ENCODE measurements at regions not wholly inside any gene's neighbourhood (a gene's known extent, or its start where the extent isn't known, plus 50 kb on each side); places are given as distances from the start of the nearest gene placed in this dataset.

DNA sequence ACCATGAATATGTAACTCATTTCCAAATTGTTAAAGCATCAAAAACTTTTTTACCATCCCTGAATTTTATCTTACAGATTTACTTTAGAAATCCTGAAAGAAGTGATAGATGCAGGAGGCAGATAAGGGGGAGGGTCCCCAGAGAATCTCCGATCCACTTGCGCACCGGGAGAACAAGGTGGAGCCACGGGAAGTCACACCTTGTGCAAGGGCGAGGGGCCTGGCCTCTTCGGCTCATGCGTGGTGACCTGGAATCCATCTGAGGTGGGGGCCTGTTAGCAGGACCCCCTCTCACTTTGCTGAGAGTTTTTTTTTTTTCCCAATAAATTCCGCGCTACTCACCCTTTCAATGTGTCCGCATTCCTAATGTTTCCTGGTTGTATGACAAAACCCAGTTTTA lies 80.2 kb upstream of the CDKN3 start:
- no peaks in the 10 kb centered on the region for H3K27me3 ChIP-seq (ENCODE audit: control insufficient read depth, insufficient read depth, low read length)
- H3K36me3 ChIP-seq (ENCODE audit: control insufficient read depth, insufficient read depth, low read length), result no peaks in the 10 kb centered on the region
- H3K4me3 ChIP-seq (ENCODE audit: low read depth, low read length), result no peak overlapping the region
- no peaks in the 10 kb centered on the region for H3K9me3 ChIP-seq (ENCODE audit: control insufficient read depth, insufficient read depth, low read length)
- no peaks in the 10 kb centered on the region for H3K4me1 ChIP-seq (ENCODE audit: control insufficient read depth, insufficient read depth, low read length)
- no peak overlapping the region for H3K27ac ChIP-seq (ENCODE audit: low read depth, low read length)
- no peak overlapping the region for H3K9ac ChIP-seq (ENCODE audit: low read depth, low read length)

DNA sequence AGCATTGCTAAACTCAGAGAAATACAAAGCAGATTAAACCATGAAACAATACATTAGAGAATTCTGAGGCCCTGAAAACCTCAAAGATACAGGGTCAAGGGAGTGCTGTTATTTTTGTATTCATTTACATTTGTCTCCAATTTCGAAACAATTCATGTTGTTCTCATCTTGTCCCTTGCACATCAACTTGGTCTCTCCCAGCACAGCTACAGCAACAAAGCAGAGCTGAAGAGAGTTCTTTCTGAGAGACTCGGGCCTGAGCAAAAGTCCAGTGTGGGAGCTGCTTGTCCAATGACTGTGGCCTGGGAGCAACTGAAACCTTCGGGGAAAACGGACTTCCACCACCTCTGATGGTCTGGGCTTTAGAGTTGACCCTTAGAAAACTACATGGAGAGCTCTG lies 79.4 kb upstream of the CDKN3 start:
- Histone ChIP-seq H3K9me3 (ENCODE audit: control insufficient read depth, insufficient read depth, low read length) (no peaks in the 10 kb centered on the region), H3K9ac (ENCODE audit: low read depth, low read length) (no peak overlapping the region), H3K4me1 (ENCODE audit: control insufficient read depth, insufficient read depth, low read length) (no peaks in the 10 kb centered on the region), H3K36me3 (ENCODE audit: control insufficient read depth, insufficient read depth, low read length) (no peaks in the 10 kb centered on the region), H3K4me3 (ENCODE audit: low read depth, low read length) (no peak overlapping the region), H3K27me3 (ENCODE audit: control insufficient read depth, insufficient read depth, low read length) (no peaks in the 10 kb centered on the region), H3K27ac (ENCODE audit: low read depth, low read length) (no peak overlapping the region)

DNA sequence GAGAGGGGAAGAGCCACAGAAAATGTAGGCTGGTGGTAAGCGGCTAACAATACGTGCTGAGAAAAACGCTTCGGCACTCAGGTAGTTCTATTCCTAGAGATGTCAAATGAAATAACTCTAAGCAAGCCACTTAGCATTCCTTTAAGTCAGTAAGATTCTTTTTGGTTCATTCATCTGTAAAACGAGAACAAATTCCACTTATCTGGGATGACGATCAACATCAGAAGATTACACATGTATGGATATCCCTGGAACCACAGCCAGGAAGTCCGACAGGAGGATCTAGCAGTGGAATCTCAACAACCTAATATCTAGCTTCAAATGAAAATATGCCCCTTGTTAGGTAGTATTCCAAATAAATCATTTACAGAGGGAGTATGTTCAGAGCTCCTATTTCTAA lies 74.6 kb upstream of the CDKN3 start:
- Histone ChIP-seq H3K27ac (ENCODE audit: low read depth, low read length) (no peak overlapping the region), H3K4me3 (ENCODE audit: low read depth, low read length) (no peak overlapping the region), H3K27me3 (ENCODE audit: control insufficient read depth, insufficient read depth, low read length) (no peaks in the 10 kb centered on the region)

DNA sequence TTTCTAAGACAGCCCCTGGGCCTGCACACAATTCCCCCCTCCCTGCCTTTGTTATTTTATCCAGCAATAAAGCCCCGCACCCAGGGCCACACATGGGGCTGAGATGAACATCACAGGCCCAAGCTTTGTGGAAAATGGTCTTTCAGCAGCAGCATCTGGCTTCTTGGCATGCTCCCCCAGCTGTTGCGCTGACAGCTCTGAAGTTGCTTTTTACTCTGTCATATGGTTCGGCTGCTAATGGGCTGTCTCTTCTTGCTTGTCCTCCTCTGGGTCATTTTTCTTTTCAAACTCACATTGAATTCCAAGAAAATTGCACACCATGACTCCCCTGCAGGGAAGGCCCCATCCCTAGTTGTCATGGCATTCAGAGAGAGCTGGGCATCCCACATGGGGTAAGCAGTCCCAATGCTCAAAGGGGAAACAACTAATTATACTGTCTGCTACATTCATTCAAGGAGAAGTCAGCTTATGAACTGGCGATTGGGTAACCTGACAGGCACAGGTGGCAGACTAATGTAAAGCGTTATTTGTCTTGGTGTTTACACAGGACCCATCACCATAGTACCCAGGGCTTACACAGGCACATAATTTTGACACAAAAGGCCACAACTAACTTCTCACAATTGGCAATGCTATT lies 74.0 kb upstream of the CDKN3 start:
- H3K4me3 ChIP-seq (ENCODE audit: low read depth, low read length), result no peak overlapping the region
- H3K9me3 ChIP-seq (ENCODE audit: control insufficient read depth, insufficient read depth, low read length), result no peaks in the 10 kb centered on the region
- H3K9ac ChIP-seq (ENCODE audit: low read depth, low read length), result no peak overlapping the region
- H3K27me3 ChIP-seq (ENCODE audit: control insufficient read depth, insufficient read depth, low read length), result no peaks in the 10 kb centered on the region
- no peak overlapping the region for H3K27ac ChIP-seq (ENCODE audit: low read depth, low read length)
- H3K36me3 ChIP-seq (ENCODE audit: control insufficient read depth, insufficient read depth, low read length), result no peaks in the 10 kb centered on the region
- no peaks in the 10 kb centered on the region for H3K4me1 ChIP-seq (ENCODE audit: control insufficient read depth, insufficient read depth, low read length)

More for the DNA sequence above, 74.6 kb upstream of the CDKN3 start:
- Histone ChIP-seq H3K36me3 (ENCODE audit: control insufficient read depth, insufficient read depth, low read length) (no peaks in the 10 kb centered on the region), H3K9me3 (ENCODE audit: control insufficient read depth, insufficient read depth, low read length) (no peaks in the 10 kb centered on the region), H3K9ac (ENCODE audit: low read depth, low read length) (no peak overlapping the region), H3K4me1 (ENCODE audit: control insufficient read depth, insufficient read depth, low read length) (no peaks in the 10 kb centered on the region)

DNA sequence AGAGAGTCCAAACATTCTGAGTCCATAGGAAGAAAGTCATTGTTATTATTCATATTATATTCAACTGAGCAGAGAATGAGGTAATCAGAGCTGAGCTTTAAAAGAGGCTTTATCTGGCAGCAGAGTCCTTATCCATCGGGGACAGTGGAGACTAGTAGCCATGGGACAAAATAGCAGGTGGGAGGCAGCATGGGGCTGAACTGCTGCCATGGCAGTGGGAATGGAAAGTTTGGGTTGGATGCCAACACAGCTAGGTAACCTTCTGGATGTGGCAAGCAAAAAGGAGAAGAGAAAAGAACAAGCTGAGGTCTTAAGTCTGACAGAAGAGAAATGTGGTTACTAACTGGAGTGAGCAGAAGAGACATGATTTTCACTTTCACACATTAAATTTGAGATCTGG lies 71.0 kb upstream of the CDKN3 start:
- Histone ChIP-seq H3K4me3 (ENCODE audit: low read depth, low read length) (no peak overlapping the region), H3K9me3 (ENCODE audit: control insufficient read depth, insufficient read depth, low read length) (no peaks in the 10 kb centered on the region), H3K9ac (ENCODE audit: low read depth, low read length) (no peak overlapping the region), H3K27me3 (ENCODE audit: control insufficient read depth, insufficient read depth, low read length) (no peaks in the 10 kb centered on the region), H3K4me1 (ENCODE audit: control insufficient read depth, insufficient read depth, low read length) (0 out of 2 replicates have a peak, but pooled peaks cover 3% of the 10 kb centered on the region), H3K36me3 (ENCODE audit: control insufficient read depth, insufficient read depth, low read length) (no peaks in the 10 kb centered on the region), H3K27ac (ENCODE audit: low read depth, low read length) (no peak overlapping the region)

DNA sequence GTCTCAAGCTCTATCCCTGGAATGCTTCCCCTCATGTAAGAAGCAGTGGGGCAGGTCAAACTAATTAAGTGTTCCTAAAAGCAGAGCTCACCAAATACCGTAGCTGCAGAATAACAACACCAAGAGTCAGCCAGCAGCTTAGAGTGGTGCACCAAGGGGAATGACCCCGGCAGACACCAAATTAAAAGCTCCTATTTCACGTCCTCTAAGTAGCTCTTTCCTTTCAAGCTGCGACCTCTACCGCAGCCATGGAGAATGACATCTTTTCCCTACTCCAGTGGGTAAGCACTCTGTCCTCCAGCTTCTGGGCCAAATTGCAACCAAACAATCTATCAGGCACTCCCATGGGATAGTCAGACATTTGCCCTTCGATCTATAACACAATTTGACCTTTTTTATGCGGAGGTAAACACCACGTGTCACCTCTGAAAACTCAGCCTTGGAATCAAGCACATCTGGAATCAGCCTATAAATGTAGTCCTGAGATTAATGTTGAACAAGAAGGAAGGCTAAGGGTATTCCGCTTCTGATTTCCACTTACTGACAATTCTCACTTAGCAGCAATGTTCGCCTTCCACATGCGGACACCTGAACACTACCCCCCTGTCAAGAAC lies 67.6 kb upstream of the CDKN3 start:
- H3K27ac ChIP-seq (ENCODE audit: low read depth, low read length), result no peak overlapping the region
- no peaks in the 10 kb centered on the region for H3K9me3 ChIP-seq (ENCODE audit: control insufficient read depth, insufficient read depth, low read length)
- no peaks in the 10 kb centered on the region for H3K36me3 ChIP-seq (ENCODE audit: control insufficient read depth, insufficient read depth, low read length)
- H3K4me3 ChIP-seq (ENCODE audit: low read depth, low read length), result no peak overlapping the region
- no peak overlapping the region for H3K9ac ChIP-seq (ENCODE audit: low read depth, low read length)
- H3K27me3 ChIP-seq (ENCODE audit: control insufficient read depth, insufficient read depth, low read length), result no peaks in the 10 kb centered on the region
- 0 out of 2 replicates have a peak, but pooled peaks cover 3% of the 10 kb centered on the region for H3K4me1 ChIP-seq (ENCODE audit: control insufficient read depth, insufficient read depth, low read length)

DNA sequence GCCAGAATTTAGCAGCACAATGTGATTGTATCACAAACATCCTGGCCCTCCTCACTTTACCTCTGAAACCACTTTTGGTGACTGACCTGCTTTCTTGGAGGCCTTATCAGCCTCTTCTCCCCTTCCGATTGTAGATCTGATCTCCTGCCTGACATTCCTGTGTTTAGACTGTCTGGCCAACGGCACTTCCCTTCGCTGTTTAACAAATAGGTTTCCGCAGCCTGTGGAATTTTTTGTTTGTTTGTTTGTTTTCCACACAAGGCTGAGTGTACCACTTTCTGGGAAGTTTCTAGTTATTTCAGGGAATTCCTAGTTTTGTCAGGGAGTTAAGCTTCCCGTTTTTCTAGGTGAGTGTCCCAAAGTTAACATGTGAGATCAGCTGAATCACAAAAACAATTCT lies 65.9 kb upstream of the CDKN3 start:
- no peaks in the 10 kb centered on the region for H3K9me3 ChIP-seq (ENCODE audit: control insufficient read depth, insufficient read depth, low read length)
- H3K36me3 ChIP-seq (ENCODE audit: control insufficient read depth, insufficient read depth, low read length), result no peaks in the 10 kb centered on the region
- no peak overlapping the region for H3K27ac ChIP-seq (ENCODE audit: low read depth, low read length)
- H3K9ac ChIP-seq (ENCODE audit: low read depth, low read length), result no peak overlapping the region
- no peak overlapping the region for H3K4me3 ChIP-seq (ENCODE audit: low read depth, low read length)
- no peaks in the 10 kb centered on the region for H3K27me3 ChIP-seq (ENCODE audit: control insufficient read depth, insufficient read depth, low read length)
- H3K4me1 ChIP-seq (ENCODE audit: control insufficient read depth, insufficient read depth, low read length), result 0 out of 2 replicates have a peak, but pooled peaks cover 3% of the 10 kb centered on the region

DNA sequence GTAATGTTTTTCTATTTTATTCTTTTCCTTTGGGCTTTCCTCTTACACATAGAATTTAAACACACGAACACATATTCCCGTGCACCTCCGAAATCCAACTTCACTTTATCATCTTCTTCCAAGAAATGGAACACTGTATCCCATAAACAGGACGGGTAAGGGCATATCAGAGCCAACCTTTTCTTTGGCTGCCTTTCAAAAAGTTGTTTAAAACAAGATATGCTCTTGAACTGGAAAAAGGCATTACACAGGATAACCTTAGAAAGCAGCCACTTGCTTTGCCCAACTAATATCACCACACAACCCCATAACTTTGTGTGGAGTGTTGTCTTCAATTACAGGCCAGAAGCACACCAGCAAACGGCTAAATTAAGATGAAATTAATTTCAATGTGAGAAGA lies 65.3 kb upstream of the CDKN3 start:
- H3K27me3 ChIP-seq (ENCODE audit: control insufficient read depth, insufficient read depth, low read length), result no peaks in the 10 kb centered on the region
- no peaks in the 10 kb centered on the region for H3K36me3 ChIP-seq (ENCODE audit: control insufficient read depth, insufficient read depth, low read length)
- H3K27ac ChIP-seq (ENCODE audit: low read depth, low read length), result no peak overlapping the region
- 0 out of 2 replicates have a peak, but pooled peaks cover 3% of the 10 kb centered on the region for H3K4me1 ChIP-seq (ENCODE audit: control insufficient read depth, insufficient read depth, low read length)
- H3K4me3 ChIP-seq (ENCODE audit: low read depth, low read length), result no peak overlapping the region
- H3K9me3 ChIP-seq (ENCODE audit: control insufficient read depth, insufficient read depth, low read length), result no peaks in the 10 kb centered on the region
- H3K9ac ChIP-seq (ENCODE audit: low read depth, low read length), result no peak overlapping the region

DNA sequence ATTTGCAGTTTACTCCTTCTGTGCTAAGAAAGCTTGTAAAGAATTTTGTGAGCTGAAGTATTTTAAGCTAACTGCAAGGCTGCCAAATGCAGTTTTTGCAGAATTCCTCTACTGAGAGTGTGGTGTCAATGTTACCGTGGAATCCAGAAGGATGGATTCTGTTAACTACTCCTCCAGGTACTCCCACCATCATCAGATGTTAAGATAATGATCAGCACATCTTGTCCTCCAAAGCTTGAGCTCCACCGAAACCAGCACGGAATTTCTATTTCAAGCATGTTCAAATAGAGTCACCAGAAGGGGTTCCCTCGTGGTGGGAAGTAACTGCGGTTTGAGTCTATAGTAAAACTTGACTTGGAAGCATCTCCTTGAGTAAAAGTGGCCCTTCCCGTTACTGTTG lies 64.3 kb upstream of the CDKN3 start:
- Histone ChIP-seq H3K36me3 (ENCODE audit: control insufficient read depth, insufficient read depth, low read length) (no peaks in the 10 kb centered on the region), H3K27me3 (ENCODE audit: control insufficient read depth, insufficient read depth, low read length) (no peaks in the 10 kb centered on the region), H3K4me1 (ENCODE audit: control insufficient read depth, insufficient read depth, low read length) (peaks cover 9% of the 10 kb centered on the region), H3K4me3 (ENCODE audit: low read depth, low read length) (no peak overlapping the region), H3K9me3 (ENCODE audit: control insufficient read depth, insufficient read depth, low read length) (no peaks in the 10 kb centered on the region), H3K9ac (ENCODE audit: low read depth, low read length) (no peak overlapping the region), H3K27ac (ENCODE audit: low read depth, low read length) (no peak overlapping the region)

DNA sequence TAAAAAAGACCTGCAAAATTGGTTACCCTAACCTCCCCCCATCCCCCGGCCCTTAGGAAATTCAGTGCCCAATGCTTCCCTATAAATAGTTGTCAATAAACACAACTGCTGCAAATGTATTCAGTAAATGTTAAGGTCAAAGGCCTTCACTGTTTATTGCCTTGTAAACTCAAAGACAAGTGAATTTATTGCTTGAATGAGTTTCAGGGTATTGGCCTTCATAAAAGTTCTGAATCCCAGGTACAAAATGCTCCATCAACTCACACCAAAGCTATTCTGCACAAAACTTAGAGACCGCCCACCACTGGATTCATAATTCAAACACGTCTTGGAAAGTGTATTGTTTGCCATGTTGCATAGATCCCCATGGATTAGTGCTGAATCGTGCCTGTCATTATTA lies 63.3 kb upstream of the CDKN3 start:
- Histone ChIP-seq H3K4me1 (ENCODE audit: control insufficient read depth, insufficient read depth, low read length) (peaks cover 16% of the 10 kb centered on the region), H3K9ac (ENCODE audit: low read depth, low read length) (no peak overlapping the region), H3K36me3 (ENCODE audit: control insufficient read depth, insufficient read depth, low read length) (no peaks in the 10 kb centered on the region), H3K27me3 (ENCODE audit: control insufficient read depth, insufficient read depth, low read length) (no peaks in the 10 kb centered on the region), H3K9me3 (ENCODE audit: control insufficient read depth, insufficient read depth, low read length) (no peaks in the 10 kb centered on the region), H3K4me3 (ENCODE audit: low read depth, low read length) (no peak overlapping the region), H3K27ac (ENCODE audit: low read depth, low read length) (no peak overlapping the region)

DNA sequence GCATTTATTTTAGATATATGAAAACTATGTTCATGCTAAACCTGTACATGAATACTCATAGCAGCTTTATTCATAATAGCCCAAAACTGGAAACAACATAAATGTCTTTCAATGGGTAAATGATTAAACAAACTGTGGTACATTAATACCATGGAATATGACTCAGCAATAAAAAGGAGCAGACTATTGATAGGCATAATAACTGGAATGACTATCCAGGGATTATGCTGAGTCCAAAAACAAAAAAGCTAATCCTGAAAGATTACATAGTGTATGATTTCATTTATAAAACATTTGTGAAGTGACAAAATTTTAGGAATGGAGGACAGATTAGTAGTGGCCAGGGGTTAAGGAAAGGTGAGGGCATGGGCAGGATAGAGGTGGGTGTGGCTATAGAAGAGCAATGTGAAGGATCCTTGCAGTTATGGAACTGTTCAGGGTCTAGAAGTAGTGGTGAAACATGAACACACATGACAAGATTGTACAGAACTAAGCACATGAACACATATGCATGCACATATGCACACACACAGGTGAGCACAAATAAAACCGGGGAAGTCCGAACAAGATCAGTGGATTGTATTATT lies 61.1 kb upstream of the CDKN3 start:
- Histone ChIP-seq H3K27me3 (ENCODE audit: control insufficient read depth, insufficient read depth, low read length) (no peaks in the 10 kb centered on the region), H3K9ac (ENCODE audit: low read depth, low read length) (no peak overlapping the region), H3K4me1 (ENCODE audit: control insufficient read depth, insufficient read depth, low read length) (peaks cover 29% of the 10 kb centered on the region), H3K9me3 (ENCODE audit: control insufficient read depth, insufficient read depth, low read length) (no peaks in the 10 kb centered on the region), H3K4me3 (ENCODE audit: low read depth, low read length) (no peak overlapping the region), H3K27ac (ENCODE audit: low read depth, low read length) (no peak overlapping the region), H3K36me3 (ENCODE audit: control insufficient read depth, insufficient read depth, low read length) (no peaks in the 10 kb centered on the region)

Measured in HUES48 (cell line).